ENCODE measurements at regions not wholly inside any gene's neighbourhood (a gene's known extent, or its start where the extent isn't known, plus 50 kb on each side); places are given as distances from the start of the nearest gene placed in this dataset.

DNA sequence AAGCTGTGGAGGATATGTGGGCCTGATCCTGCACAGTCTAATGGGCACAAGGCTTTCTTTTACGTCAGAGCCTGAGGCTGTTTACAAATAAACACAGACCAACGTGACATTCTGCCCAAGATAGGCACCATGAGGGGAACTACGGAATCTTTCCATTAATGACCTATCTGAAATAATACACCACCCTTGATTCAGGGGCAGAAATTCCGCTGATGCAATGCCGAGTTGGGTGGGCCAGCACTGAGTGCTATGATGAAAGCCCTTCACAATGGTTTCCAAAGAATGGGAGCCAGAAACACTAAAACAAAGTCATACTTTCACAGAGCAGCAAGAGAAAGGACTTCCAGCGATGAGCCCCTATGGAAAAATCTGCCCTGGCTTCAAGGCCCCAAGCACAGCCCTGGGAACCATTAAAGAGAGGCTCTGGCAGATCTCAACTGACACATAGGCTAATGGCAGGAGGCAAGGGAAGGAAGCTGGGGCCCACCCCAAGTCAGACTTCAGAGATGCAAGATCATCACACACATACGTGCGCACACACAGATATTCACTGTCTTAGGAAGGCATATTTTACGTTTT is 72.2 kb upstream of the DLX6 start:
- no peaks in the 10 kb centered on the region for H3K36me3 ChIP-seq (ENCODE audit: control insufficient read depth, insufficient read depth, low read length)
- no peak for TF ChIP-seq CTCF (IDR thresholded peaks at IDR 0.05)
- H3K9ac ChIP-seq, result no peak overlapping the region
- no peaks in the 10 kb centered on the region for H3K79me2 ChIP-seq
- no peak overlapping the region for H3K4me3 ChIP-seq (ENCODE audit: low read depth, low read length)
- no peak overlapping the region for H3K27ac ChIP-seq
- no peaks in the 10 kb centered on the region for H3K4me1 ChIP-seq
- H2AFZ ChIP-seq, result no peak overlapping the region
- no peak overlapping the region for H3K4me2 ChIP-seq (ENCODE audit: low read length)
- no peaks in the 10 kb centered on the region for H3K9me3 ChIP-seq (ENCODE audit: control insufficient read depth, low read length)
- no peaks in the 10 kb centered on the region for H3K27me3 ChIP-seq (ENCODE audit: control insufficient read depth, insufficient read depth, low read length)

DNA sequence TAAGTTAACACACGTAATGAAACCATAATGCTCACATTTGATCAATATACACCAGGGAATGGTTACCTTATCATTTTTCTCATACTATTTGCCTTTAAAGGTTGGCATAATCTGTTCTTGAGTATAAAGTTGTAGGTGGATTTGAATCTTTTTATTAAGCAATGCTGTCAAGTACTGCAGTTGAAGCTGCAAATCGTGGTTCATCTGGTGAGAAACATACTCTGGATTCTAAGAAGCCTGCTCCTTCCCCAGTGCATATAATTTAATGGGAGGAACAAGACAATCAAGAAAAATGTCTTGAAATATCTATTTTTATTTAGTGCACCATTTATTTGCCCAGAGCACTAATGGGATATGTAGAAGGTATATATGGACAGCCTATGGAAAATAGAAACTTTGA is 68.7 kb upstream of the DLX6 start:
- Histone ChIP-seq H3K9me3 (ENCODE audit: control insufficient read depth, low read length) (no peaks in the 10 kb centered on the region), H3K27ac (no peak overlapping the region), H3K36me3 (ENCODE audit: control insufficient read depth, insufficient read depth, low read length) (no peaks in the 10 kb centered on the region), H3K79me2 (no peaks in the 10 kb centered on the region), H3K9ac (no peak overlapping the region), H3K4me3 (ENCODE audit: low read depth, low read length) (no peak overlapping the region), H3K27me3 (ENCODE audit: control insufficient read depth, insufficient read depth, low read length) (no peaks in the 10 kb centered on the region), H3K4me1 (no peaks in the 10 kb centered on the region), H2AFZ (no peak overlapping the region), H3K4me2 (ENCODE audit: low read length) (no peak overlapping the region)
- no peak for TF ChIP-seq CTCF (IDR thresholded peaks at IDR 0.05)

DNA sequence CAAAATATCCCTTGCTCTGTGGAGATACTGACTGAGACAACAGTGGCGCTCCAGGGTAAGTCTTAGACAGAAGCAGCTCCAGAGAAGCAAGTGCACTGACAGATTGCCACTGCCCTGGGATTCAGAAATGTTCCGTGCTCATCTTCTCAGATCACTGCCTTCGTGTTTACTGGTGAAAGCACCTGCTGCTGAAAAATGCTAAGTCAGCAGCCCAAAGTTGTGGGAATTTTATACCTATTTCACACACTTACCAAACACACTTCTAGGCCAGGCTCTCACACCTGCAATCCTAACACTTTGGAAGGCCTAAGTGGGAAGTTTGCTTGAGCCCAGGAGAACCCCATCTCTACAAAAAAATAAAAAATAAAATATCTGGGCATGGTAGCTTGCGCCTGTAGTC is 63.2 kb upstream of the DLX6 start:
- no peak overlapping the region for H3K4me3 ChIP-seq (ENCODE audit: low read depth, low read length)
- H3K4me1 ChIP-seq, result no peaks in the 10 kb centered on the region
- H3K4me2 ChIP-seq (ENCODE audit: low read length), result no peak overlapping the region
- no peaks in the 10 kb centered on the region for H3K36me3 ChIP-seq (ENCODE audit: control insufficient read depth, insufficient read depth, low read length)
- TF ChIP-seq CTCF (IDR thresholded peaks at IDR 0.05), result no peak
- H3K27me3 ChIP-seq (ENCODE audit: control insufficient read depth, insufficient read depth, low read length), result no peaks in the 10 kb centered on the region
- no peaks in the 10 kb centered on the region for H3K9me3 ChIP-seq (ENCODE audit: control insufficient read depth, low read length)
- no peaks in the 10 kb centered on the region for H3K79me2 ChIP-seq
- no peak overlapping the region for H3K27ac ChIP-seq
- H2AFZ ChIP-seq, result no peak overlapping the region
- no peak overlapping the region for H3K9ac ChIP-seq

DNA sequence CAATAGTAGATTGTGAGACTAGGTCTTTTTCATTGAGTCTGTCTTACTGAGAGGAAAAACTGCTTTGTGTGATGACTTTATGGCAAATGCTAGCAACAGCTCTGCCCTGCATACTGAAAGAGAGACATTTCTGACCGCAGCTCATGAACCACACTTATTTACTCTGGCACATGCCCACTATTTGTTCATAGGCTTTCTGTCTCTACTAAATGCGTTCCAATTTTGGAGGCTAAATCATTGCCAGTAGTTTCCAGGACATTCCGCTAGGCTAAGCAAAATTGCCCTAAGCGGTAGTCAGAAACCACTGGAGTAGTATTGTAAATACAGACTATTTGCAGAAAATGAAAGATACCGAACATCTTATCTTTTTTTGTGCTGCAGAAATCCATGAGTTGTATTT is 55.6 kb upstream of the DLX6 start:
- H3K36me3 ChIP-seq (ENCODE audit: control insufficient read depth, insufficient read depth, low read length), result no peaks in the 10 kb centered on the region
- no peaks in the 10 kb centered on the region for H3K4me1 ChIP-seq
- no peaks in the 10 kb centered on the region for H3K27me3 ChIP-seq (ENCODE audit: control insufficient read depth, insufficient read depth, low read length)
- TF ChIP-seq CTCF (IDR thresholded peaks at IDR 0.05), result no peak
- H3K4me2 ChIP-seq (ENCODE audit: low read length), result no peak overlapping the region
- H3K9ac ChIP-seq, result no peak overlapping the region
- no peaks in the 10 kb centered on the region for H3K9me3 ChIP-seq (ENCODE audit: control insufficient read depth, low read length)
- H3K79me2 ChIP-seq, result no peaks in the 10 kb centered on the region
- H2AFZ ChIP-seq, result no peak overlapping the region
- H3K4me3 ChIP-seq (ENCODE audit: low read depth, low read length), result no peak overlapping the region
- H3K27ac ChIP-seq, result no peak overlapping the region

DNA sequence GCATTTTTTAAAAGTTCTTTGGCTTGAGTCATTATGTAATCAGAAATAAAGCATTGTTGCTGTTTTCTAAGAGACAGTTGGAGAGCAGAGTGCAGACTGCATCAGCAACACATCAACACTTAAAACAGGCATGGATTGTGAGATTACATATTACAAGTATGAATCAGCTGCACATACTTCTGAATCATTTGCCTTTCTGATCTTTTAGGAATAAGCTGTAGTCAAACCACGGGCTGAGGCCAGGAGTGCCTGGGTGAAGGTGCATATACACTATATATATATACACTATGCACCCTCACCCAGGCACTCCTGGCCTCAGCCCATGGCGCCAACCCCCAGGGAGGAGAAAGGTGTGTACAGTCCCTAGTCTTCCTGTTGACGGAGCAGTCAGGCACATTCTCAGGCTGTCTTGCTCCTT is 52.4 kb upstream of the DLX6 start:
- no peaks in the 10 kb centered on the region for H3K9me3 ChIP-seq (ENCODE audit: control insufficient read depth, low read length)
- no peak overlapping the region for H3K4me3 ChIP-seq (ENCODE audit: low read depth, low read length)
- H3K9ac ChIP-seq, result no peak overlapping the region
- H3K79me2 ChIP-seq, result no peaks in the 10 kb centered on the region
- H2AFZ ChIP-seq, result no peak overlapping the region
- H3K27ac ChIP-seq, result no peak overlapping the region
- no peaks in the 10 kb centered on the region for H3K27me3 ChIP-seq (ENCODE audit: control insufficient read depth, insufficient read depth, low read length)
- H3K4me1 ChIP-seq, result no peaks in the 10 kb centered on the region
- H3K36me3 ChIP-seq (ENCODE audit: control insufficient read depth, insufficient read depth, low read length), result no peaks in the 10 kb centered on the region
- no peak for TF ChIP-seq CTCF (IDR thresholded peaks at IDR 0.05)
- H3K4me2 ChIP-seq (ENCODE audit: low read length), result no peak overlapping the region
